Neural cell (in vitro differentiated cells): ENCODE measurements at regions not wholly inside any gene's neighbourhood (a gene's known extent, or its start where the extent isn't known, plus 50 kb on each side); places are given as distances from the start of the nearest gene placed in this dataset.

Source experiments
- POLR2AphosphoS5 ChIP-seq: IDR thresholded peaks from 2 replicates; pipeline ENCODE4 v1.6.1; 2012
- SMC3 ChIP-seq: fragments of 450-650 bp; conservative IDR thresholded peaks from 2 replicates; pipeline ENCODE4 v1.6.1; 2014; ENCODE audit warnings: antibody characterized with exemption, mild to moderate bottlenecking, moderate library complexity; ENCODE audit not compliant: poor library complexity
- TAF1 ChIP-seq: IDR thresholded peaks from 2 replicates; pipeline ENCODE4 v1.6.1; 2012; ENCODE audit warnings: low read depth
- TF ChIP-seq, protein P1 (sequence below): IDR thresholded peaks from 2 replicates; pipeline ENCODE4 v1.6.1; 2012; ENCODE audit warnings: borderline replicate concordance
- TF ChIP-seq, protein P2 (sequence below): fragments of 450-650 bp; IDR thresholded peaks from 2 replicates; pipeline ENCODE4 v1.5.1; 2014; ENCODE audit warnings: antibody characterized with exemption, mild to moderate bottlenecking, moderate library complexity; ENCODE audit not compliant: poor library complexity, severe bottlenecking

DNA sequence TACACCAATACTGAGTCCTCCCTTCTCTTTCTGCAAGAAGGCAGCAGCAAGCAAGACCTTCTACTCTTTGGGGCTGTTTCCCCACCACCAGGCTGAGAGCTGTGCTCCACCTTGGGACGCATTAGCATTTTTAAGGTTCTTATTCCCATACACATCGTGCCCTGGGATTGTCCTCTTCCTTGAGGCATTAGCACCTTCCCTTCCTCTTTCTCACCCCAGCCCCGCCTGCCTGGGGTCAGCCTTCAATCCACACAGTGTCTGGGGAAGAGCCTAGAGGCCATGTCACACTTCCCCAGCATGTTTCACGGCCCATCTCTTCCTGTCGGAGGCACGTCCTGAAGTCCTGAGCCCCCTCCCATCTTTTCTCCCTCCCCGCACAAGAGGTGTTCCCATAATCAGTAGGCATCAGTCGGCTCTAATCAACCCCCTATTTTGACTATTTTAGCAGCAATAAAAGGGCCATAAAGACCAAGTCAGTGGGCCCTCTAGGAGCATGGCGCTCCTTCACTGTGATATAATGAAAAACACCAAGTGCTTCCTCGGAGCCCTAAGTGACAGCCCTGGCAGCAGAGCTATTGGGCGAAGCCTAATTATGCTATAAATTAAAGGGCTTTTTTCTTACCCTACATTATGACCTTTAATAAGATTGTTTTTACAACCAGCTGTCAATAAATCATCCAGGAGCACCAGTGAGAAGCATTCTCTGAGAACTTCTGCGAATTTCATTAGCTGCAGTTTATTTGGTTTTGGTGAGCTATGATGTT lies 55.0 kb upstream of the PKDCC start:
- TF ChIP-seq, protein P1, sequence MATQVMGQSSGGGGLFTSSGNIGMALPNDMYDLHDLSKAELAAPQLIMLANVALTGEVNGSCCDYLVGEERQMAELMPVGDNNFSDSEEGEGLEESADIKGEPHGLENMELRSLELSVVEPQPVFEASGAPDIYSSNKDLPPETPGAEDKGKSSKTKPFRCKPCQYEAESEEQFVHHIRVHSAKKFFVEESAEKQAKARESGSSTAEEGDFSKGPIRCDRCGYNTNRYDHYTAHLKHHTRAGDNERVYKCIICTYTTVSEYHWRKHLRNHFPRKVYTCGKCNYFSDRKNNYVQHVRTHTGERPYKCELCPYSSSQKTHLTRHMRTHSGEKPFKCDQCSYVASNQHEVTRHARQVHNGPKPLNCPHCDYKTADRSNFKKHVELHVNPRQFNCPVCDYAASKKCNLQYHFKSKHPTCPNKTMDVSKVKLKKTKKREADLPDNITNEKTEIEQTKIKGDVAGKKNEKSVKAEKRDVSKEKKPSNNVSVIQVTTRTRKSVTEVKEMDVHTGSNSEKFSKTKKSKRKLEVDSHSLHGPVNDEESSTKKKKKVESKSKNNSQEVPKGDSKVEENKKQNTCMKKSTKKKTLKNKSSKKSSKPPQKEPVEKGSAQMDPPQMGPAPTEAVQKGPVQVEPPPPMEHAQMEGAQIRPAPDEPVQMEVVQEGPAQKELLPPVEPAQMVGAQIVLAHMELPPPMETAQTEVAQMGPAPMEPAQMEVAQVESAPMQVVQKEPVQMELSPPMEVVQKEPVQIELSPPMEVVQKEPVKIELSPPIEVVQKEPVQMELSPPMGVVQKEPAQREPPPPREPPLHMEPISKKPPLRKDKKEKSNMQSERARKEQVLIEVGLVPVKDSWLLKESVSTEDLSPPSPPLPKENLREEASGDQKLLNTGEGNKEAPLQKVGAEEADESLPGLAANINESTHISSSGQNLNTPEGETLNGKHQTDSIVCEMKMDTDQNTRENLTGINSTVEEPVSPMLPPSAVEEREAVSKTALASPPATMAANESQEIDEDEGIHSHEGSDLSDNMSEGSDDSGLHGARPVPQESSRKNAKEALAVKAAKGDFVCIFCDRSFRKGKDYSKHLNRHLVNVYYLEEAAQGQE = no peak
- TF ChIP-seq SMC3 (no peak), TAF1 (no peak), POLR2AphosphoS5 (no peak)
- TF ChIP-seq, protein P2, sequence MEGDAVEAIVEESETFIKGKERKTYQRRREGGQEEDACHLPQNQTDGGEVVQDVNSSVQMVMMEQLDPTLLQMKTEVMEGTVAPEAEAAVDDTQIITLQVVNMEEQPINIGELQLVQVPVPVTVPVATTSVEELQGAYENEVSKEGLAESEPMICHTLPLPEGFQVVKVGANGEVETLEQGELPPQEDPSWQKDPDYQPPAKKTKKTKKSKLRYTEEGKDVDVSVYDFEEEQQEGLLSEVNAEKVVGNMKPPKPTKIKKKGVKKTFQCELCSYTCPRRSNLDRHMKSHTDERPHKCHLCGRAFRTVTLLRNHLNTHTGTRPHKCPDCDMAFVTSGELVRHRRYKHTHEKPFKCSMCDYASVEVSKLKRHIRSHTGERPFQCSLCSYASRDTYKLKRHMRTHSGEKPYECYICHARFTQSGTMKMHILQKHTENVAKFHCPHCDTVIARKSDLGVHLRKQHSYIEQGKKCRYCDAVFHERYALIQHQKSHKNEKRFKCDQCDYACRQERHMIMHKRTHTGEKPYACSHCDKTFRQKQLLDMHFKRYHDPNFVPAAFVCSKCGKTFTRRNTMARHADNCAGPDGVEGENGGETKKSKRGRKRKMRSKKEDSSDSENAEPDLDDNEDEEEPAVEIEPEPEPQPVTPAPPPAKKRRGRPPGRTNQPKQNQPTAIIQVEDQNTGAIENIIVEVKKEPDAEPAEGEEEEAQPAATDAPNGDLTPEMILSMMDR = no peak
